ENCODE measurements at regions not wholly inside any gene's neighbourhood (a gene's known extent, or its start where the extent isn't known, plus 50 kb on each side); places are given as distances from the start of the nearest gene placed in this dataset.

GRCh38 chr3:110774496-110775265, 296.9 kb upstream of the NECTIN3 start:
- ChIA-PET CTCF (ENCODE audit: unreplicated experiment) (no interaction called here), POLR2A (interaction anchor here (1.2 kb wide), 1 partner anchor 9 kb away, joined by 4 read pairs; no protein-coding TSS in a partner anchor)
- Histone ChIP-seq H3K36me3 (ENCODE audit: insufficient read depth, low read length) (no peaks in the 10 kb centered on the region), H3K4me2 (ENCODE audit: low read length) (no peak overlapping the region), H3K9me2 (ENCODE audit: insufficient read depth, low read length) (no peaks in the 10 kb centered on the region), H3K4me3 (ENCODE audit: low read depth, low read length, poor library complexity, severe bottlenecking) (no peak overlapping the region), H2AFZ (ENCODE audit: low read length) (no peak overlapping the region), H3K79me2 (ENCODE audit: insufficient read depth, low read depth, low read length) (no peaks in the 10 kb centered on the region), H3K27ac (ENCODE audit: low read depth, low read length, poor library complexity, severe bottlenecking) (no peak overlapping the region), H4K20me1 (ENCODE audit: insufficient read depth, low read length) (no peaks in the 10 kb centered on the region), H3K4me1 (ENCODE audit: insufficient read depth, low read length, poor library complexity, severe bottlenecking) (no peaks in the 10 kb centered on the region), H3K9me3 (ENCODE audit: low read length) (no peaks in the 10 kb centered on the region)
- TF ChIP-seq CTCF (conservative IDR thresholded peaks at IDR 0.05; ENCODE audit: low read length) (no peak), EZH2phosphoT487 (IDR thresholded peaks at IDR 0.05; ENCODE audit: borderline replicate concordance, low read depth, low read length) (no peak)
- DNase-seq (ENCODE audit: low spot score) = no peak
- no TSS peak for BruUV-seq (replicated peaks)
- intact Hi-C loops (cut with micrococcal nuclease; ENCODE audit: unreplicated experiment) = no loop called here

- H3K9me3 ChIP-seq (ENCODE audit: low read length) = no peaks in the 10 kb centered on the region
- no peak for DNase-seq (ENCODE audit: low spot score)
- no peaks in the 10 kb centered on the region for H4K20me1 ChIP-seq (ENCODE audit: insufficient read depth, low read length)
- no peak overlapping the region for H3K4me3 ChIP-seq (ENCODE audit: low read depth, low read length, poor library complexity, severe bottlenecking)
- no peaks in the 10 kb centered on the region for H3K9me2 ChIP-seq (ENCODE audit: insufficient read depth, low read length)
- intact Hi-C loops (cut with micrococcal nuclease; ENCODE audit: unreplicated experiment) = no loop called here
- TF ChIP-seq CTCF (conservative IDR thresholded peaks at IDR 0.05; ENCODE audit: low read length) = no peak
- TF ChIP-seq EZH2phosphoT487 (IDR thresholded peaks at IDR 0.05; ENCODE audit: borderline replicate concordance, low read depth, low read length) = no peak
- no peaks in the 10 kb centered on the region for H3K36me3 ChIP-seq (ENCODE audit: insufficient read depth, low read length)
- no peaks in the 10 kb centered on the region for H3K79me2 ChIP-seq (ENCODE audit: insufficient read depth, low read depth, low read length)
- no peak overlapping the region for H2AFZ ChIP-seq (ENCODE audit: low read length)
- no peaks in the 10 kb centered on the region for H3K4me1 ChIP-seq (ENCODE audit: insufficient read depth, low read length, poor library complexity, severe bottlenecking)
- POLR2A ChIA-PET = no interaction called here
- CTCF ChIA-PET (ENCODE audit: unreplicated experiment) = no interaction called here
- H3K4me2 ChIP-seq (ENCODE audit: low read length) = no peak overlapping the region
- BruUV-seq (replicated peaks) = no TSS peak
- no peak overlapping the region for H3K27ac ChIP-seq (ENCODE audit: low read depth, low read length, poor library complexity, severe bottlenecking)
Measured at GRCh38 chr3:110779581-110779980, 292.0 kb upstream of the NECTIN3 start.

GRCh38 chr3:110783541-110783940, 288.1 kb upstream of the NECTIN3 start:
- BruUV-seq (replicated peaks) = no TSS peak
- intact Hi-C loops (cut with micrococcal nuclease; ENCODE audit: unreplicated experiment) = no loop called here

More at GRCh38 chr3:110783541-110783940, 288.1 kb upstream of the NECTIN3 start:
- DNase-seq (ENCODE audit: low spot score) = no peak
- Histone ChIP-seq H3K4me2 (ENCODE audit: low read length) (no peak overlapping the region), H3K79me2 (ENCODE audit: insufficient read depth, low read depth, low read length) (no peaks in the 10 kb centered on the region), H3K9me2 (ENCODE audit: insufficient read depth, low read length) (no peaks in the 10 kb centered on the region), H4K20me1 (ENCODE audit: insufficient read depth, low read length) (no peaks in the 10 kb centered on the region), H3K27ac (ENCODE audit: low read depth, low read length, poor library complexity, severe bottlenecking) (no peak overlapping the region), H3K4me1 (ENCODE audit: insufficient read depth, low read length, poor library complexity, severe bottlenecking) (no peaks in the 10 kb centered on the region), H2AFZ (ENCODE audit: low read length) (no peak overlapping the region), H3K4me3 (ENCODE audit: low read depth, low read length, poor library complexity, severe bottlenecking) (no peak overlapping the region), H3K9me3 (ENCODE audit: low read length) (no peaks in the 10 kb centered on the region), H3K36me3 (ENCODE audit: insufficient read depth, low read length) (no peaks in the 10 kb centered on the region)
- no peak for TF ChIP-seq CTCF (conservative IDR thresholded peaks at IDR 0.05; ENCODE audit: low read length)
- TF ChIP-seq EZH2phosphoT487 (IDR thresholded peaks at IDR 0.05; ENCODE audit: borderline replicate concordance, low read depth, low read length) = no peak
- ChIA-PET POLR2A (no interaction called here), CTCF (ENCODE audit: unreplicated experiment) (no interaction called here)
